ENCODE measurements at regions not wholly inside any gene's neighbourhood (a gene's known extent, or its start where the extent isn't known, plus 50 kb on each side); places are given as distances from the start of the nearest gene placed in this dataset.
"Not testable (repeated sequence)": the region's sequence is repeated elsewhere in the genome, so short reads cannot be mapped to it uniquely, and the experiment has no call there.

DNA sequence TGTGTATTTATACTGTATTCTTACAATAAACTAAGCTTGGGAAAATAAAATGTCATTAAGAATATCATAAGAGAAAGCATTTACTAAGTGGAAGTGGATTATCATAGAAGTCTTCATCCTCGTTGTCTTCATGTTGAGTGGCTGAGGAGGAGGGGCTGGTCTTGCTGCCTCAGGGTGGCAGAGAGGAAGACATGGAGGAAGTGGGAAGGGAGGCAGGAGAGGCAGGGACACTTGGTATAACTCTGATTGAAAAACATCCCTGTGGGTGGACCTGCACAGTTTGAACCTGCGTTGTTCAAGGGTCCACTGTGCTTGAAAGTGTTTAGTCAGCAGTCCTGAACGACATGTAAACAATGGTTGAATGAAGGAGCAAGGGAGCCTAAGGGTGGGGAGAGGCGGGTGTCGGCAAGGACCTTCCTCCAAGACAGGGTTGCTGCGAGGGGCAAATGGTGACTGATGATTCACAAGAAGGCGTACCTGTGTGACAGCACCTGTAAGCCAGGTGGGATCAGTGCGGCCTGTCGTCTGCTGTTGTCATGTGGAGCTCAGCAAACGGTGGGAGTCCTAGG lies 103.8 kb upstream of the KLF13 start:
- Histone ChIP-seq H3K9me3 (no peaks in the 10 kb centered on the region), H3K4me1 (ENCODE audit: low read depth) (peaks cover 8% of the 10 kb centered on the region), H3K36me3 (ENCODE audit: low read depth) (no peaks in the 10 kb centered on the region), H3K4me3 (no peak overlapping the region)
- ATAC-seq (peak; percentile 16), DNase-seq (no peak)
- intact Hi-C loops (cut with DNase I, micrococcal nuclease): no loop called here
- TF ChIP-seq, protein P1, sequence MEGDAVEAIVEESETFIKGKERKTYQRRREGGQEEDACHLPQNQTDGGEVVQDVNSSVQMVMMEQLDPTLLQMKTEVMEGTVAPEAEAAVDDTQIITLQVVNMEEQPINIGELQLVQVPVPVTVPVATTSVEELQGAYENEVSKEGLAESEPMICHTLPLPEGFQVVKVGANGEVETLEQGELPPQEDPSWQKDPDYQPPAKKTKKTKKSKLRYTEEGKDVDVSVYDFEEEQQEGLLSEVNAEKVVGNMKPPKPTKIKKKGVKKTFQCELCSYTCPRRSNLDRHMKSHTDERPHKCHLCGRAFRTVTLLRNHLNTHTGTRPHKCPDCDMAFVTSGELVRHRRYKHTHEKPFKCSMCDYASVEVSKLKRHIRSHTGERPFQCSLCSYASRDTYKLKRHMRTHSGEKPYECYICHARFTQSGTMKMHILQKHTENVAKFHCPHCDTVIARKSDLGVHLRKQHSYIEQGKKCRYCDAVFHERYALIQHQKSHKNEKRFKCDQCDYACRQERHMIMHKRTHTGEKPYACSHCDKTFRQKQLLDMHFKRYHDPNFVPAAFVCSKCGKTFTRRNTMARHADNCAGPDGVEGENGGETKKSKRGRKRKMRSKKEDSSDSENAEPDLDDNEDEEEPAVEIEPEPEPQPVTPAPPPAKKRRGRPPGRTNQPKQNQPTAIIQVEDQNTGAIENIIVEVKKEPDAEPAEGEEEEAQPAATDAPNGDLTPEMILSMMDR (IDR thresholded peaks at IDR 0.05): no peak

DNA sequence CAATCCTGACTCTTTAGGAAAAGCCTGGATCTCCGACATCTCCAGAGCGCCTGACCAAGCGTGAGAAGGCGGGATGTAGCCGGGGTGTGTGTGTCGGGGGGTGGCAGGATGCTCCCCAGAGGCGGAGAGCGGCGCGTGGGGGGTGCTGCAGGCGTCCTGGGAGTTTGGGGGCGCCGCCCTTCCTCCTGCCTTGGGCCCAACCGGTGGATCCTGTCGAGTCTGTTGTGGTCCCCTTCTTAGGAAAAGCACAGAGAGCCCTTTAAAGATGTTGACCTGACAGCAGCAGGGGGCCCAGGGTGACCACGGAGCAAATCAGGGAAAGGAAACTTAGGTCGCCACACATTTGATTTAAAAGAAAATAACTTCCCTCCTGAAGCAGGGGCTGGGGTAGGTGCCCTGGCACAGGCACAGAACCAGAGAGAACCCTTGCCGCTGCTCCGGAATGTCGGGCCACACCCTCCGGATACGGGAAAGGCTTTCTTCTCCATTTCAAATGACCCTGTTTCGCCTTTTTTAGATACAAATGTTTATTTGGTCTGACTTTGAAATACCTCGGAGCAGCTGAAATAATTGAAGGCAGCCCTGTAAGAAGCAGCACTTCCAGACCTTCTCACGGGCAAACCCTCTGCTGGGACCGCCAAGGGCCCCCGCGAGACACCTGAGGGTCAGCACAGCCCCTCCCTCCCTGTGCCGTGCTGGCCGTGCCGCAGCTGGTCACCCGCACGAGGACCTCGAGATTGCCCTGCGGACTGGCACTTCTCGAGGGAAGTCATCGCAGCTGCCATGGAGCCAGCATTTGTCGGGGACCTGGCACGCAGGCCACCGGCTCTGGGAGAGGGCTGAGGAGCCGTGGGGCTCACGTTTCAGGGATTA lies 102.9 kb upstream of the KLF13 start:
- ATAC-seq: no peak
- intact Hi-C loops (cut with DNase I, micrococcal nuclease): no loop called here

DNA sequence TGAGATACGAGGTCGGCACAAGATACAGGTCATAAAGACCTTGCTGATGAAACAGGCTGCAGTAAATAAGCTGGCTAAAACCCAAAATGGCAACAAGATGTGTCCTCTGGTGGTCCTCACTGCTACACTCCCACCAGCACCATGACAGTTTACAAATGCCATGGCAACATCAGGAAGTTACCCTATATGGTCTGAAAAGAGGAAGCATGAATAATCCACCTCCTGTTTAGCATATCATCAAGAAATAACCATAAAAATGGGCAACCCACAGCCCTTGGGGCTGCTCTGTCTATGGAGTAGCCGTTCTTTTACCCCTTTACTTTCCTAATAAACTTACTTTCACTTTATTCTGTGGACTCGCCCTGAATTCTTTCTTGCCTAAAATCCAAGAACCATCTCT lies 102.0 kb upstream of the KLF13 start:
- H3K4me1 ChIP-seq (ENCODE audit: low read depth); intact Hi-C loops (cut with DNase I, micrococcal nuclease): not testable (repeated sequence)

More for the DNA sequence above, 102.9 kb upstream of the KLF13 start:
- no peak overlapping the region for H3K4me3 ChIP-seq
- no peaks in the 10 kb centered on the region for H3K9me3 ChIP-seq
- TF ChIP-seq, protein P1 (IDR thresholded peaks at IDR 0.05): no peak
- H3K4me1 ChIP-seq (ENCODE audit: low read depth): peaks cover 8% of the 10 kb centered on the region
- DNase-seq: no peak
- no peaks in the 10 kb centered on the region for H3K36me3 ChIP-seq (ENCODE audit: low read depth)

GRCh38 chr15:31225356-31225955 lies 101.2 kb upstream of the KLF13 start:
- H3K4me3 ChIP-seq: no peak overlapping the region
- H3K9me3 ChIP-seq: no peaks in the 10 kb centered on the region
- TF ChIP-seq, protein P1 (IDR thresholded peaks at IDR 0.05): no peak
- H3K36me3 ChIP-seq (ENCODE audit: low read depth): no peaks in the 10 kb centered on the region
- ATAC-seq (no peak), DNase-seq (peak in 1 of 3 donors; percentile 27)
- intact Hi-C loops (cut with DNase I, micrococcal nuclease): no loop called here
- peaks cover 8% of the 10 kb centered on the region for H3K4me1 ChIP-seq (ENCODE audit: low read depth)

More for the DNA sequence above, 102.0 kb upstream of the KLF13 start:
- not testable (repeated sequence) for H3K4me3 ChIP-seq; H3K9me3 ChIP-seq; DNase-seq; H3K36me3 ChIP-seq (ENCODE audit: low read depth); ATAC-seq

GRCh38 chr15:31226021-31226420 lies 100.6 kb upstream of the KLF13 start:
- TF ChIP-seq, protein P1 (IDR thresholded peaks at IDR 0.05): no peak
- H3K36me3 ChIP-seq (ENCODE audit: low read depth): no peaks in the 10 kb centered on the region
- intact Hi-C loops (cut with DNase I, micrococcal nuclease): no loop called here

DNA sequence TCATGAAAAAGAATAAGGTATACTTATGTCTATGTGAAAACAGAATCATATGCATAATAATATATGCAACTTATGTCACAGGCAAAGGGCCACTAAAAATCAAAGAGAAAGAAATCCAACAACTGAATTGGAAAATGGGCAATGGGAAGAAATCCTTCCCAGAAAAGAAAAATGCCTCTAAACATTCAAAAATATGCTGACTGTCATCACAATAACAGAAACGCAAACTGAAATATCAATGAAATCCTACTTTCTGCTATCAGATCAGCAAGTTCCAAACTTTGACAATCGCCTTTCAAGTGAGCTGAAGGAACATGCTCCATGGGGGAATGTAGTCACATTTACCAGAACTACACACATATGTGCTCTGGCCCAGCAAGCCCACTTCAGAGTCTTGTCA lies 99.4 kb upstream of the KLF13 start:
- no peak for ATAC-seq
- no peaks in the 10 kb centered on the region for H3K36me3 ChIP-seq (ENCODE audit: low read depth)
- TF ChIP-seq, protein P1 (IDR thresholded peaks at IDR 0.05): no peak

More at GRCh38 chr15:31226021-31226420, 100.6 kb upstream of the KLF13 start:
- H3K4me3 ChIP-seq: no peak overlapping the region
- DNase-seq: no peak
- no peak for ATAC-seq
- H3K9me3 ChIP-seq: no peaks in the 10 kb centered on the region
- peaks cover 8% of the 10 kb centered on the region for H3K4me1 ChIP-seq (ENCODE audit: low read depth)

More for the DNA sequence above, 99.4 kb upstream of the KLF13 start:
- no peak for DNase-seq
- Histone ChIP-seq H3K4me3 (no peak overlapping the region), H3K9me3 (no peaks in the 10 kb centered on the region), H3K4me1 (ENCODE audit: low read depth) (peaks cover 8% of the 10 kb centered on the region)
- intact Hi-C loops (cut with DNase I, micrococcal nuclease): no loop called here

Data from mucosa of descending colon (tissue), 3 donors.